GM13977 (cell line): ENCODE measurements at regions not wholly inside any gene's neighbourhood (a gene's known extent, or its start where the extent isn't known, plus 50 kb on each side); places are given as distances from the start of the nearest gene placed in this dataset.
"Not testable (repeated sequence)": the region's sequence is repeated elsewhere in the genome, so short reads cannot be mapped to it uniquely, and the experiment has no call there.

Source experiments
- DNase-seq: peaks from one replicate; pipeline ENCODE4 v3.0.0; 2012; ENCODE audit warnings: low spot score
- CTCF ChIP-seq: IDR thresholded peaks from 2 replicates; pipeline ENCODE4 v1.5.1; 2012; ENCODE audit warnings: mild to moderate bottlenecking, control low read depth; ENCODE audit not compliant: insufficient read depth; ENCODE audit errors: extremely low read depth, missing control alignments
- in situ Hi-C: fragments of 300-500 bp; cut with MboI; formaldehyde crosslinking; loops from one replicate; pipeline ENCODE4 v1.12.0; 2022; ENCODE audit warnings: low sequenced_read_pairs, low pct_unique_long_range_greater_than_20kb, mixed read lengths, inconsistent platforms; ENCODE audit not compliant: unreplicated experiment

GRCh38 chr2:34147780-34148179 lies 548.7 kb upstream of the FAM98A start:
- DNase-seq, result no peak
- no peak for TF ChIP-seq CTCF
- in situ Hi-C loops, result no loop called here

GRCh38 chr2:34143149-34143548 lies 544.0 kb upstream of the FAM98A start:
- in situ Hi-C loops, result no loop called here
- no peak for TF ChIP-seq CTCF
- DNase-seq, result no peak

GRCh38 chr2:34142531-34143008 lies 543.5 kb upstream of the FAM98A start:
- in situ Hi-C loops, DNase-seq: not testable (repeated sequence)

- DNase-seq, in situ Hi-C loops: not testable (repeated sequence)
These were observed 534.0 kb upstream of the FAM98A start for GRCh38 chr2:34133065-34133464.

GRCh38 chr2:34126279-34126678 lies 527.2 kb upstream of the FAM98A start:
- no peak for DNase-seq
- in situ Hi-C loops, result no loop called here
- no peak for TF ChIP-seq CTCF

- in situ Hi-C loops, result loop anchor here (25.0 kb wide), 1 partner anchor 1263 kb away; no protein-coding TSS in a partner anchor
- DNase-seq, result no peak
These were observed 525.1 kb upstream of the FAM98A start for GRCh38 chr2:34123996-34124785.

GRCh38 chr2:34121076-34121475 lies 522.0 kb upstream of the FAM98A start:
- in situ Hi-C loops, result loop anchor here (25.0 kb wide), 1 partner anchor 1266 kb away; no protein-coding TSS in a partner anchor
- DNase-seq, result no peak
- no peak for TF ChIP-seq CTCF

More at GRCh38 chr2:34123996-34124785, 525.1 kb upstream of the FAM98A start:
- no peak for TF ChIP-seq CTCF
